K562 (cell line): ENCODE measurements at regions not wholly inside any gene's neighbourhood (a gene's known extent, or its start where the extent isn't known, plus 50 kb on each side); places are given as distances from the start of the nearest gene placed in this dataset.

ENCODE experiments used
- ATAC-seq: fragments of 200-7000 bp; cut with Tn5 transposase; 3 replicates; pipeline ENCODE4 v1.9.1; 2020; ENCODE audit warnings: moderate library complexity
- BruUV-seq: library from RNA; stranded (reverse); fragments of 400-500 nt; replicated peaks from 2 replicates; lab custom pipeline; 2021; lab: Mats Ljungman, UMichigan
- CTCF ChIA-PET: fragments of 300-600 bp; formaldehyde crosslinking; extraction: SDS; loops from one replicate; lab custom pipeline; 2021; ENCODE audit warnings: low intra/inter-chr PET ratio; lab: Yijun Ruan, JAX
- POLR2A ChIA-PET: fragments of 300-600, 350-650 bp; sonication (Branson Sonifier 250); formaldehyde crosslinking; extraction: SDS; loops from one replicate; lab custom pipeline; 2021; ENCODE audit warnings: antibody characterized with exemption, inconsistent platforms; lab: Yijun Ruan, JAX
- DNase-seq, 4 experiments: peaks; one replicate each; pipeline versions ENCODE4 v3.0.0 to v3.0.0-alpha.2; 2011 to 2018; ENCODE audit warnings: low spot score in 3 of 4, mixed read lengths in 3 of 4; ENCODE audit errors: extremely low read depth in 1 of 4
- FAIRE-seq: peaks from 2 replicates; lab custom pipeline; 2011; peaks lifted over from hg19 to GRCh38; lab: Jason Lieb, UNC
- H2AFZ ChIP-seq: 2 replicates; pipeline ENCODE4 v1.6.0; 2011; ENCODE audit warnings: low read depth, low read length, control low read depth, inconsistent platforms
- H3K27ac ChIP-seq: fragments of 200-600 bp; 3 replicates; pipeline ENCODE4 v1.8.0; 2011; ENCODE audit warnings: low read depth, mild to moderate bottlenecking, control low read depth, inconsistent platforms, low read length, moderate library complexity, mixed read lengths; ENCODE audit errors: extremely low read depth
- H3K27me3 ChIP-seq, 2 experiments: fragments of 300-600 bp in 1 of 2; 2 replicates in 1 of 2; 3 replicates in 1 of 2; pipeline versions ENCODE4 v1.6.0 to v1.8.0; 2011; ENCODE audit warnings: inconsistent platforms in 2 of 2, low read length in 2 of 2, mild to moderate bottlenecking in 1 of 2, mixed read lengths in 1 of 2, moderate library complexity in 1 of 2; ENCODE audit not compliant: control insufficient read depth in 2 of 2, insufficient read depth in 2 of 2
- H3K36me3 ChIP-seq: fragments of 300-600 bp; 3 replicates; pipeline ENCODE4 v1.8.0; 2011; ENCODE audit warnings: mild to moderate bottlenecking, low read length, inconsistent platforms; ENCODE audit not compliant: control insufficient read depth, insufficient read depth
- H3K4me1 ChIP-seq, 2 experiments: fragments of 200-600 bp in 1 of 2; replicated peaks in 1 of 2; 2 replicates in 1 of 2; 3 replicates in 1 of 2; pipeline versions ENCODE4 v1.5.1 to v1.8.0; 2011; ENCODE audit warnings: inconsistent platforms in 2 of 2, low read length in 2 of 2, mild to moderate bottlenecking in 1 of 2, mixed read lengths in 1 of 2, moderate library complexity in 1 of 2; ENCODE audit not compliant: control insufficient read depth in 2 of 2, insufficient read depth in 2 of 2
- H3K4me2 ChIP-seq: 2 replicates; pipeline ENCODE4 v1.6.1; 2011; ENCODE audit warnings: low read length, control low read depth, inconsistent platforms, mixed read lengths; ENCODE audit not compliant: insufficient read depth
- H3K4me3 ChIP-seq: fragments of 200-600 bp; sonication (generic), shearing (Covaris generic); 2 replicates; pipeline ENCODE4 v1.5.1; 2016; ENCODE audit warnings: control low read depth, inconsistent platforms
- H3K79me2 ChIP-seq: fragments of 200-600 bp; 3 replicates; pipeline ENCODE4 v1.8.0; 2011; ENCODE audit warnings: low read length, inconsistent platforms; ENCODE audit not compliant: control insufficient read depth, insufficient read depth
- H3K9ac ChIP-seq, 2 experiments: 2 replicates each; pipeline versions ENCODE4 v1.6.0 to v1.6.1; 2011; ENCODE audit warnings: low read depth in 2 of 2, low read length in 2 of 2, control low read depth in 1 of 2, inconsistent platforms in 1 of 2, mild to moderate bottlenecking in 1 of 2, mixed read lengths in 1 of 2; ENCODE audit not compliant: insufficient read depth in 1 of 2
- H3K9me1 ChIP-seq: one replicate; pipeline ENCODE4 v1.6.0; 2011; ENCODE audit warnings: inconsistent platforms, mild to moderate bottlenecking, low read length, moderate library complexity; ENCODE audit not compliant: control insufficient read depth, insufficient read depth
- H3K9me3 ChIP-seq: replicated peaks from 2 replicates; pipeline ENCODE4 v1.5.1; 2011; ENCODE audit warnings: low read depth, low read length, inconsistent platforms; ENCODE audit not compliant: control insufficient read depth, insufficient read depth
- H4K20me1 ChIP-seq: replicated peaks from 2 replicates; pipeline ENCODE4 v1.6.1; 2011; ENCODE audit warnings: low read length, inconsistent platforms, mixed read lengths; ENCODE audit not compliant: control insufficient read depth, insufficient read depth
- AFF4 ChIP-seq: sonication (generic); formaldehyde crosslinking; IDR thresholded peaks from 2 replicates; pipeline ENCODE4 v1.8.0; 2023; ENCODE audit warnings: mild to moderate bottlenecking, missing genetic modification reagents
- ATF3 ChIP-seq, 2 experiments: fragments of 450-650 bp in 1 of 2; sonication (generic) in 1 of 2; formaldehyde crosslinking in 1 of 2; IDR thresholded peaks in 1 of 2; conservative IDR thresholded peaks in 1 of 2; 2 replicates each; pipeline versions ENCODE4 v1.6.1 to v1.8.1; 2016 to 2023; ENCODE audit warnings: mild to moderate bottlenecking in 2 of 2, moderate library complexity in 2 of 2, inconsistent platforms in 1 of 2, missing genetic modification reagents in 1 of 2
- CBX2 ChIP-seq: fragments of 200-600 bp; sonication (generic); IDR thresholded peaks from one replicate; pipeline ENCODE4 v1.6.1; 2012; ENCODE audit warnings: mild to moderate bottlenecking, low read length, inconsistent platforms; ENCODE audit not compliant: insufficient read depth, poor library complexity, severe bottlenecking
- CXXC5 ChIP-seq: fragments of 250-450 bp; sonication (Bioruptor Pico); IDR thresholded peaks from 2 replicates; pipeline ENCODE4 v1.8.0; 2022; ENCODE audit warnings: inconsistent platforms, mild to moderate bottlenecking, moderate library complexity
- GATAD2A ChIP-seq: fragments of 450-650 bp; IDR thresholded peaks from 2 replicates; pipeline ENCODE4 v1.6.1; 2017
- HDAC6 ChIP-seq: IDR thresholded peaks from 2 replicates; pipeline ENCODE4 v1.6.1; 2012; ENCODE audit warnings: low read depth, mild to moderate bottlenecking, control low read depth, inconsistent platforms, low read length, moderate library complexity
- LARP7 ChIP-seq: fragments of 450-650 bp; IDR thresholded peaks from 2 replicates; pipeline ENCODE4 v1.6.1; 2016
- MITF ChIP-seq: IDR thresholded peaks from 2 replicates; pipeline ENCODE4 v1.6.1; 2014; ENCODE audit warnings: antibody characterized with exemption
- NEUROD1 ChIP-seq: fragments of 150-350 bp; IDR thresholded peaks from 2 replicates; pipeline ENCODE4 v1.6.1; 2014; ENCODE audit warnings: borderline replicate concordance, low read length, low read depth; ENCODE audit not compliant: partially characterized antibody
- PHF8 ChIP-seq: fragments of 200-600 bp; sonication (generic); IDR thresholded peaks from 2 replicates; pipeline ENCODE4 v1.6.1; 2012; ENCODE audit warnings: mixed run types, mild to moderate bottlenecking, inconsistent platforms, low read length, moderate library complexity, borderline replicate concordance
- SRSF3 ChIP-seq: fragments of 200-400 bp; formaldehyde crosslinking; IDR thresholded peaks from 2 replicates; pipeline ENCODE4 v1.6.1; 2016; ENCODE audit warnings: mild to moderate bottlenecking, low read length, moderate library complexity; ENCODE audit not compliant: insufficient read depth
- ZBTB33 ChIP-seq: sonication (generic); formaldehyde crosslinking; IDR thresholded peaks from 2 replicates; pipeline ENCODE4 v1.8.1; 2023; ENCODE audit warnings: mild to moderate bottlenecking, missing genetic modification reagents
- ZC3H8 ChIP-seq: fragments of 450-650 bp; IDR thresholded peaks from 2 replicates; pipeline ENCODE4 v1.6.1; 2017
- ZNF121 ChIP-seq: sonication (generic); formaldehyde crosslinking; conservative IDR thresholded peaks from 2 replicates; pipeline ENCODE4 v1.8.0; 2022; ENCODE audit warnings: missing genetic modification reagents
- ZNF232 ChIP-seq: sonication (generic); formaldehyde crosslinking; IDR thresholded peaks from 2 replicates; pipeline ENCODE4 v1.8.0; 2022; ENCODE audit warnings: mild to moderate bottlenecking, missing genetic modification reagents
- in situ Hi-C: fragments of 300-500 bp; cut with MboI; formaldehyde crosslinking; loops from 4 replicates; pipeline ENCODE4 v1.15.0; 2018; ENCODE audit warnings: inconsistent platforms, mixed read lengths
- intact Hi-C: fragments of 100-400 bp; cut with micrococcal nuclease; formaldehyde crosslinking; loops from 2 replicates; pipeline ENCODE4 v1.14.2; 2022

GRCh38 chr2:12226653-12227052 lies 480.2 kb downstream of the LPIN1 start:
- Histone ChIP-seq H3K4me1 (no peaks in the 10 kb centered on the region), H2AFZ (no peak overlapping the region), H3K9ac (no peak overlapping the region), H3K27ac (no peak overlapping the region), H4K20me1 (no peaks in the 10 kb centered on the region), H3K9me1 (no peaks in the 10 kb centered on the region), H3K36me3 (no peaks in the 10 kb centered on the region), H3K4me3 (no peak overlapping the region), H3K27me3 (no peaks in the 10 kb centered on the region)
- ATAC-seq (no peak), DNase-seq (no peak)
- intact Hi-C loops (no loop called here), in situ Hi-C loops (no loop called here)
- ChIA-PET CTCF (no interaction called here), POLR2A (interaction anchor here (0.6 kb wide), 1 partner anchor 283 kb away, joined by 3 read pairs; no protein-coding TSS in a partner anchor)
- no TSS peak for BruUV-seq
- TF ChIP-seq HDAC6 = no peak
- no peak for TF ChIP-seq ZNF121 (CRISPR knock-in tag)
- no peak for TF ChIP-seq SRSF3
- TF ChIP-seq AFF4 (CRISPR knock-in tag) = no peak
- no peak for TF ChIP-seq MITF
- no peak for TF ChIP-seq ZBTB33 (CRISPR knock-in tag)
- TF ChIP-seq CXXC5 (CRISPR knock-in tag) = no peak
- TF ChIP-seq NEUROD1 = no peak
- no peak for TF ChIP-seq CBX2
- TF ChIP-seq ZNF232 (CRISPR knock-in tag) = no peak
- TF ChIP-seq ATF3 (IDR thresholded peaks at IDR 0.05) = no peak
- TF ChIP-seq ATF3 (CRISPR knock-in tag; conservative IDR thresholded peaks at IDR 0.05) = no peak
- TF ChIP-seq LARP7 = no peak
- TF ChIP-seq GATAD2A = no peak
- no peak for TF ChIP-seq ZC3H8
- no peak for TF ChIP-seq PHF8
- TF ChIP-seq, all 486 proteins: peak for 0
- H3K79me2 ChIP-seq = no peaks in the 10 kb centered on the region
- H3K4me2 ChIP-seq = no peak overlapping the region
- no peak for FAIRE-seq
- H3K9me3 ChIP-seq = peaks cover 13% of the 10 kb centered on the region
